GM10248 (cell line): ENCODE measurements at regions not wholly inside any gene's neighbourhood (a gene's known extent, or its start where the extent isn't known, plus 50 kb on each side); places are given as distances from the start of the nearest gene placed in this dataset.

Source experiments
- CTCF ChIA-PET: fragments of 300-600 bp; sonication (Branson Sonifier 250); formaldehyde crosslinking; extraction: SDS; loops from one replicate; lab custom pipeline; 2021; ENCODE audit warnings: antibody characterized with exemption; lab: Yijun Ruan, JAX
- POLR2A ChIA-PET: fragments of 350-650 bp; sonication (Branson Sonifier 250); formaldehyde crosslinking; extraction: SDS; loops from one replicate; lab custom pipeline; 2020; ENCODE audit warnings: antibody characterized with exemption; lab: Yijun Ruan, JAX
- DNase-seq: peaks from one replicate; pipeline ENCODE4 v3.0.0; 2012; ENCODE audit errors: extremely low spot score
- TF ChIP-seq, protein P1 (sequence below): IDR thresholded peaks from 2 replicates; pipeline ENCODE4 v1.5.1; 2012; ENCODE audit warnings: mild to moderate bottlenecking, low read depth; ENCODE audit errors: extremely low read depth, missing control alignments, control extremely low read depth

DNA sequence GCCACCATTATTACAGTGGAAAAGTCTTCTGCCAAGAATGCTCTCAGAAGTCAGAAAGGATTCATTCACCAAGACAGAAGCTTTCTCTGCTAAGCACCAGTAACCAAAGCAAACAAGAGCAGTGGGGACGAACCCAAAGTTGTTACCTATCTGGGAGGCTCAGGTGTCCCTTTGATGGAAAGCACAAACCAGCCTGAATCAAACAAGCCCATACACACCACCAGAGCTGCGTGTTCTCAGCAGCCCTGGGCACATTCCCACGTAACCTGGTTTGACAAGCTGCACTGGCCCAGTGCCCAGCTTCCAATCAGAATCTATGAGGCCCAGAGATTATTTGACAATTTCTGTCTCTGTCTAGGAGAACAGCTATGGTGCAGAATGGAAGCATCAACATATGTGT, 252.6 kb downstream of the ACTL7B start:
- DNase-seq, result no peak
- CTCF ChIA-PET, result interaction anchor here (1.2 kb wide), 1 partner anchor 9 kb away, joined by 3 read pairs; no protein-coding TSS in a partner anchor
- POLR2A ChIA-PET, result no interaction called here
- TF ChIP-seq, protein P1, sequence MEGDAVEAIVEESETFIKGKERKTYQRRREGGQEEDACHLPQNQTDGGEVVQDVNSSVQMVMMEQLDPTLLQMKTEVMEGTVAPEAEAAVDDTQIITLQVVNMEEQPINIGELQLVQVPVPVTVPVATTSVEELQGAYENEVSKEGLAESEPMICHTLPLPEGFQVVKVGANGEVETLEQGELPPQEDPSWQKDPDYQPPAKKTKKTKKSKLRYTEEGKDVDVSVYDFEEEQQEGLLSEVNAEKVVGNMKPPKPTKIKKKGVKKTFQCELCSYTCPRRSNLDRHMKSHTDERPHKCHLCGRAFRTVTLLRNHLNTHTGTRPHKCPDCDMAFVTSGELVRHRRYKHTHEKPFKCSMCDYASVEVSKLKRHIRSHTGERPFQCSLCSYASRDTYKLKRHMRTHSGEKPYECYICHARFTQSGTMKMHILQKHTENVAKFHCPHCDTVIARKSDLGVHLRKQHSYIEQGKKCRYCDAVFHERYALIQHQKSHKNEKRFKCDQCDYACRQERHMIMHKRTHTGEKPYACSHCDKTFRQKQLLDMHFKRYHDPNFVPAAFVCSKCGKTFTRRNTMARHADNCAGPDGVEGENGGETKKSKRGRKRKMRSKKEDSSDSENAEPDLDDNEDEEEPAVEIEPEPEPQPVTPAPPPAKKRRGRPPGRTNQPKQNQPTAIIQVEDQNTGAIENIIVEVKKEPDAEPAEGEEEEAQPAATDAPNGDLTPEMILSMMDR, result no peak

DNA sequence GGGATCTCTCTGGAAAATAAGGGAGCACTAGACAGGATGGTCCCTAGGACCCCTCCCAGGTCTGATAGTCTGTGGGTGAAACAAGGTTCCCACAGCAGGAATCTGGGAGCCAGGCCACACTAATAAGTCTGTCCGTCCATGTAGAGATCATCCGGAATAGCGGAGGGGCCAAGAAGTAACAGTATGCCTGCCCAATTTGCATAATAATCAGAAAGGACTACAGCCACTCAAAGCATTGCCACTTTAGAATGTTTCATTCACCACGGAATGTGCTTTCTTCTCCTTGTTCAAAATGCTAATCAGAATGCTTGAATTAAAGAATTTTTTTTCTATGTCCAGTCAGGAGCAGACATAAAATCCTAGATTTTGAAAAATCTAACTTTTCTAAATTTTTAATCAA, 254.9 kb downstream of the ACTL7B start:
- no peak for DNase-seq
- TF ChIP-seq, protein P1, result no peak
- ChIA-PET POLR2A (no interaction called here), CTCF (no interaction called here)

DNA sequence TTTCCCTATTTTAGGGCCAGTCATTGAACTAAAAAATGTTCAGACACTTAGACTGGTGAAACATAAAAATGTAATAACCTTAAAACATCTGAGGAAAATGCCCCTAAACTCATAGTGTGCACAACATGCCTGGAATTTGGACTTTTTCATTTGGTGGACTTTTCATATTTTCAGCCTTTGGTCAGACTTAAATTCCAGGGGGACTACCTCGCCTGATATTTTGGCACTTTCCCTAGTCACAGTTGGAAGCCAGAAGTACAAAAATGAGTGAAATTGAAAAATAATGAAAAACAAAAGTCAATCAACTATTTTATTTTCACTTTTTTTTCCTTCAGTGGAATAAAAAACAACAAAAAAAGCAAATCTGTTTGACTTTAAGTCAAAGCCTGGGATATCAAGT, 256.2 kb downstream of the ACTL7B start:
- CTCF ChIA-PET, result no interaction called here
- TF ChIP-seq, protein P1, result no peak
- no peak for DNase-seq
- POLR2A ChIA-PET, result no interaction called here

DNA sequence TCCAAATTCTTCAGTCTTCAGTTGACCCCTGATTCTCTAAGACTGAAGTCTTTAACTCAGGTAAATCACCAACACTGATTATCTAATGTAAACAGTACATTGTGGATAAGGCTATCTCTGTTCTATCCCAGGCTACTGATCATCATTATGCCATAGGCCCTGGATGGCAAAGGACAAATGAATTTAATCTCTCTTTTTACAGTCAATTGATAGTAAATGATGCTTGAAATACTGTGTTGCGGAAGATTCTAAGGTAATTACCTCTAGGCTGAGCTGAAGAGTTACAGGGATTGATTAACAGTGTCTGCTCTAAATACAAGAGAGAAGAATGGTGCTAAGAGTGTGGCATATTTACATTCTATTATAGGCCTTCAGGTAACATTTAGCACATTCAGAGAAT, 264.7 kb downstream of the ACTL7B start:
- ChIA-PET CTCF (no interaction called here), POLR2A (no interaction called here)
- TF ChIP-seq, protein P1, result no peak
- no peak for DNase-seq

DNA sequence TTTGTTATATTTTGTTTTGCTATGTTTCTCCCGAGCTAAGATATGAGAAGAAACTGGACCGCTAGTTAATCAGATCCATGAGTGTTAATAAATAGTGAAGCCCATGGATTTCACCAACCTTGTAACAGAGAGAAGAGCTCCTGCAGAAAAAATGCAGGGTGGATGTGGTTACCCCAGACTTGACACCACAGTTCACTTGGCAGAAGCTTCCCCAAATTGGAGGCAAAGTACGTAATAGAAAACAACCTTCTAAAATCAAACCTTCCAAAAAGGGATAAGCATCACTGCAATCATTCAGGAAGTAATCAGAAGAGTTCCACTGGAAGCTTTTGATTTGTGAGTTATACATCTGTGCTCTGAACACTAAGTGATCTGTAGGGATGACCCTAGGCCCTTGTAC, 267.5 kb downstream of the ACTL7B start:
- DNase-seq, result no peak
- ChIA-PET CTCF (interaction anchor here (1.2 to 1.7 kb wide), 3 partner anchors 11 to 22 kb away, joined by 3 to 8 read pairs (median 6); no protein-coding TSS in a partner anchor), POLR2A (no interaction called here)
- TF ChIP-seq, protein P1, result no peak

DNA sequence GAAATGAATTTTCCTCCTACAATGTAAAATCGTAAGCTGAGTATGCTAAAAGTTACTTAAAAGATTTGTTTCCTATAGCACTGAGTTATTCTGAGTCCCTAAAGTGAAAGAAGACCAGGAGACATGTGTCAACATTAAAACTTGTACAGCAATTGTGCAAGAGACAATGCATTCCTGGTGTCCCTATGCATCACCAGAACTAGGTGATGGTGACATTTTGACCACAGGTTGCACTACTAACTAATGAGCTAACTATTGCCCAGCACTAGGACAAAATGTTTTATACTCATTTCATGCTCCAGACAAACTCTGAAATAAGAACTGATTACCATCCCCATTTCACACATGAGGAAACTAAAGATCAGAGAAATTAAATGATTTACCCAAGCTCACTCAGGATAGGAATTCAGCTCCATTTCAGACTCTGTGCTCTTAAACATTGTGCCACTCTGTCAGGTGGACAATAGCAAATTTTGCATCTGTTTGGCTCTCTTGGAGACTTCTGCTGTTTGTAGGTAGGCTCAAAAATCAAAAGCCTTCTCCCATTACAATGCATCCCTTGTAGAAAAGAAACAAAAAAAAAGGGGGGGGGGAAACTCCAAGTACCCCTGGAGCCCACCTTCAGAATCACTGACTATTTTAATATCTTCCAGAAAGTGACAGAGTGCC, 269.2 kb downstream of the ACTL7B start:
- no peak for DNase-seq
- ChIA-PET POLR2A (no interaction called here), CTCF (interaction anchor here (0.6 kb wide), 1 partner anchor 21 kb away, joined by 3 read pairs; no protein-coding TSS in a partner anchor)
- TF ChIP-seq, protein P1, result no peak

DNA sequence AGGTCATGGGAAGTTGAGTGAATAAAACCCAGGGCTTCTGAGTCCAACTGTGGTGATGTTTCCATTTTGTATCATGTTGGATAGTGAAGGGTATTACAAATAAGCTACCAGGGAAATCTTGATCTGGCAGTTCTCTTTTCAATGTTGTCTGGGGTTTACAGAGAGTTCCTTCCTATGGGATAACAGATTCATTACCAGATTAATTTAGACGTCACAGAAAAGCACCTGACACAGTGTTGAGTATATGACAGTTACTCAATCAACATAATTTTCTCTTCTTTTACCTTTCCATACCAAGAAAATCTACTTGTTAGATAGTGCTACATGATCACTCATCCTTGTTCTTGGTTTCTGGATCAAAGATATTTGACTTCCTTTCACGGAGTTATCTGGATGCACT, 270.9 kb downstream of the ACTL7B start:
- TF ChIP-seq, protein P1, result no peak
- CTCF ChIA-PET, result interaction anchor here (0.7 kb wide), 1 partner anchor 19 kb away, joined by 3 read pairs; no protein-coding TSS in a partner anchor
- POLR2A ChIA-PET, result no interaction called here
- DNase-seq, result no peak
